ENCODE measurements at regions not wholly inside any gene's neighbourhood (a gene's known extent, or its start where the extent isn't known, plus 50 kb on each side); places are given as distances from the start of the nearest gene placed in this dataset.

DNA sequence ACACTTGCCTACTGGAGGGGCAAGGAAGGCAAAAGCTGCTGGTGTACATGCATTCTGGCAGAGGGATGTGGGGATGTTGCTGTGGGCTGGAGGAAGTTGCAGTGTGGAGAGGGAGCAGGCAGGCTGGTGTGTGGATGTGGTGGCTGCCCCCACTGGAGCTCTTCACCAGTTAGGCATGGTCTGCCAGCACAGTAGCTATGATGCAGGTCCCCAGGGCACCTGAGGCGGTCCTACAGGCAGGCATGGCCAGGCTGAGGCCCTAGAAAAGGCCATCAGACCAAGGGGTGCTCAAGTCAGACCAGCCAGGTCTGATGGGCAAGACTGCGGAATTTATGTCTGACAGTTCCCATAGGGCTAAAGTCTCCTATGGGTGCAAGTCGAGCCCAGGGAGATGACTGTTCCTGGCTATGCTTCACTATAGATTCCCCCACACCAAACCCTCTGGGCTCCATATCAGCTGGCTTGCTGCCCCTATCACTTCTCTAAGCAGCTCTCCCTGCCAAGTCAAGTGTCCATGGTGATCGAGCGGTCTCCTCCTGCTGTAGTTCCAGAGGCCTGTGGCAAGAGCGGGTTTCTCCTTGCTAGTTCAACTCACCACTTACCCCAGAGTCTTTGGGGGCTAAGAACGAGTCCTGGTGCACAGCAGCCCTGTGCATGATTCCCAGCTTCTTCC, 473.1 kb downstream of the TDRD3 start:
- no peak for FAIRE-seq
- DNase-seq (ENCODE audit: insufficient read length, low spot score): no peak
- TF ChIP-seq, protein P1, sequence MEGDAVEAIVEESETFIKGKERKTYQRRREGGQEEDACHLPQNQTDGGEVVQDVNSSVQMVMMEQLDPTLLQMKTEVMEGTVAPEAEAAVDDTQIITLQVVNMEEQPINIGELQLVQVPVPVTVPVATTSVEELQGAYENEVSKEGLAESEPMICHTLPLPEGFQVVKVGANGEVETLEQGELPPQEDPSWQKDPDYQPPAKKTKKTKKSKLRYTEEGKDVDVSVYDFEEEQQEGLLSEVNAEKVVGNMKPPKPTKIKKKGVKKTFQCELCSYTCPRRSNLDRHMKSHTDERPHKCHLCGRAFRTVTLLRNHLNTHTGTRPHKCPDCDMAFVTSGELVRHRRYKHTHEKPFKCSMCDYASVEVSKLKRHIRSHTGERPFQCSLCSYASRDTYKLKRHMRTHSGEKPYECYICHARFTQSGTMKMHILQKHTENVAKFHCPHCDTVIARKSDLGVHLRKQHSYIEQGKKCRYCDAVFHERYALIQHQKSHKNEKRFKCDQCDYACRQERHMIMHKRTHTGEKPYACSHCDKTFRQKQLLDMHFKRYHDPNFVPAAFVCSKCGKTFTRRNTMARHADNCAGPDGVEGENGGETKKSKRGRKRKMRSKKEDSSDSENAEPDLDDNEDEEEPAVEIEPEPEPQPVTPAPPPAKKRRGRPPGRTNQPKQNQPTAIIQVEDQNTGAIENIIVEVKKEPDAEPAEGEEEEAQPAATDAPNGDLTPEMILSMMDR (IDR thresholded peaks at IDR 0.05; ENCODE audit: insufficient read depth, missing control alignments): no peak

DNA sequence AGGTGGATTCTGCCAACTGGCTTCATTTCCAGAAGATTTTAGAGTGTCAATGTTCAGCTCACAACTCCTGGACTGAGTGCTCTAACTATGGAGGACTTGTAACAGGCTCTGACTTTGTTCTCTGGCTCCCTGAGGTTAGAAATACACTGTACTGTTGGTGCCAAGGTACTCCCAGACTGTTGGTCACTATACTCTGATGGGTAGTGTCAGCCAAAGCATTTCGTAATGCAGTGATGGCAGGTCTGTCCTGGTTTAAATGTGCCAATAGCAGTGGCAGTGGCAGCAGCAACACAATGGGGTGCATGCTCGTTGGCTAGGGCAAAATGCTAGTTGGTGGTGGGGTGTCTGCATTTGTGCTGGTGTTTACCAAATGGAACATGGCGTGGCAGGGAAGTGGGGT, 472.2 kb downstream of the TDRD3 start:
- DNase-seq (ENCODE audit: insufficient read length, low spot score) (no peak), FAIRE-seq (no peak)
- TF ChIP-seq, protein P1 (IDR thresholded peaks at IDR 0.05; ENCODE audit: insufficient read depth, missing control alignments): no peak

DNA sequence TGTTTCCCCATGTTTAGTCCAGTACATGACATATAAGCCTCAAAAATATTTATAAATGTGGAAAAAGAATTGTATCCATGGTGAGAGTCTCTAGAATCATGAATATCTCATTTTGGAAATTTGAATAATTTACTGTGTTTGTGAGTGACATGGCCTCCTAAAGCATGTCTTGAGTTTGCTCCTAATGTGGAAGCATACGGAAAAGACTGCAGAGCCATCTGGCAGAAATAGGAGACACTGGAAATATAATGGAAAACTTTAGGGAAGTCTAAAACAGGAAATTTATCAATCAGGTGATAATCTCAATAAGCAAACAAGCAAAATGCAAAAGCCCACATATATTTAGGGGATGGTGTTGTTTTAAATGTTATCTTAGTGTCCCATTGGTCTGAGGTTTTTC, 465.0 kb downstream of the TDRD3 start:
- TF ChIP-seq, protein P1 (IDR thresholded peaks at IDR 0.05; ENCODE audit: insufficient read depth, missing control alignments): no peak
- FAIRE-seq (no peak), DNase-seq (ENCODE audit: insufficient read length, low spot score) (no peak)

DNA sequence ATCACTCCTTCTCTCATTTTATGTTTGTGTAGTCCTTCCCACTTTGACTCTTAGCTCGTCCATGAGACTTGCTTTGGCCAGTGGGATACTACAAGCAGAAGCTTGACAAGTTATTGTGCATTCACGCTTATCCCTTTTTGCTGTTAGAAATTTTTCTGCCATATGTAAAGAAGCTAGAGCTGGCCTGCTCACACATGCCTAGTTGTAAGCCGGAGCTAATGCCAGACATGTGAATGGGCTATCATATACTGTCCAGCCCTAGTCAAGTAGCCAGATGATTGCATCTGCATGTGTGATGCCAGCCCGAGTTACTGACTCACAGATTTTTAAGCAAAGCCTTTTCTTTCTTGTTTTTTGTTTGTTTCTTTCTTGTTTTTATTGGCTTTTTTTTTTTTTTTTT, 460.7 kb downstream of the TDRD3 start:
- DNase-seq (ENCODE audit: insufficient read length, low spot score) (no peak), FAIRE-seq (no peak)
- TF ChIP-seq, protein P1 (IDR thresholded peaks at IDR 0.05; ENCODE audit: insufficient read depth, missing control alignments): no peak

DNA sequence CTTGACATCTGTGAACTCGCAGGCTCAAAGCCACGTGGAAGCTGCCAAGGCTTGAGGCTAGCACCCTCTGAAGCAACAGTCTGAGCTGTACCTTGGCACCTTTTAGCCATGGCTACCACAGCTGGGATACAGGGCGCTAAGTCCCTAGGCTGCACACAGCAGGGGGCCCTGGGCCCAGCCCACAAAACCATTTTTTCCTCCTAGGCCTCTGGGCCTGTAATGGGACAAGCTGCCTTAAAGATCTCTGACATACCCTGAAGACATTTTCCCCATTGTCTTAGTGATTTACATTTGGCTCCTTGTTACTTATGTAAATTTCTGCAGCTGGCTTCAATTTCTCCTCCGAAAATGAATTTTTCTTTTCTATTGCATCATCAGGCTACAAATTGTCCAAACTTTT, 455.9 kb downstream of the TDRD3 start:
- FAIRE-seq (no peak), DNase-seq (ENCODE audit: insufficient read length, low spot score) (no peak)
- TF ChIP-seq, protein P1 (IDR thresholded peaks at IDR 0.05; ENCODE audit: insufficient read depth, missing control alignments): no peak

DNA sequence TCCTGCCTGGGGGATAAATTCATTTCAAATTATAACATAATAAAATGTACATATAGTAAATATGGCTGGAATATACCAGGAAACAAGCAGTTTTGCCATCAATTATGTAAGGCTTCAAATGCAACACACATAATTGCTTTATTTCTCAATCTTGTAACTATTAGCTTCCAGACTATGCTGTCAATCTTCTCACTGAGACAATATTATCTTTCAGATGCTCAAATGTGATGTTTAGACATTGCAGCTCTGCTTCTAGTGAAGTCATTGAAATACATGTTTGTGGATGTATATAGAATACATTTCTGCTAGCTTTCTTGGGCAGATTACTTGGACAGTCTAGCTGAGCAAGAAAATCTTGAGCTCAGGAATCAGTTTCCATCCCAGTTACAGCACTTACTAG, 454.4 kb downstream of the TDRD3 start:
- DNase-seq (ENCODE audit: insufficient read length, low spot score) (no peak), FAIRE-seq (no peak)
- TF ChIP-seq, protein P1 (IDR thresholded peaks at IDR 0.05; ENCODE audit: insufficient read depth, missing control alignments): no peak

DNA sequence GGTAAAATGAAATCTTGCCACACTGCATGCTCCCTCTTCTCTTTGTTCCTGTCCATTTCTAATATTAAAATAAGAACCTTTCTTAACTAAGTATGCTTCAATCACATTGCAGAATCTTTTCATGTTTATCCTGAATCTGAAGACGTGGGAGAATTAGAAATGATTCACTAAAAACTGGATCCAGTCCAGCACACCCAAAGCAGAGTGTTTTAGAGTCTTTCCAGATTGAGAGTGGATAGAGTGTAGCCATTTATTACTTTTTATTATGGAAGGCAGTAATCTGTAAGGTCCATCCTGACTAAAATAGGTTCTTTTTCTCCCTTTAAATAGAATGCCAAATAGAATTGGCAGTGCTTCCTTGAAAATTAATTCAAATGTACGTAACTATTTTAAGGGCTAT, 453.5 kb downstream of the TDRD3 start:
- no peak for DNase-seq (ENCODE audit: insufficient read length, low spot score)
- FAIRE-seq: no peak
- TF ChIP-seq, protein P1 (IDR thresholded peaks at IDR 0.05; ENCODE audit: insufficient read depth, missing control alignments): no peak

All from D721Med (cell line).